Trophoblast cell (in vitro differentiated cells and primary cell): ENCODE measurements at regions not wholly inside any gene's neighbourhood (a gene's known extent, or its start where the extent isn't known, plus 50 kb on each side); places are given as distances from the start of the nearest gene placed in this dataset.
"Not testable (repeated sequence)": the region's sequence is repeated elsewhere in the genome, so short reads cannot be mapped to it uniquely, and the experiment has no call there.

ENCODE experiments used
- DNase-seq, 2 donors: peaks; one replicate each; pipeline ENCODE4 v3.0.0-alpha.2; 2016
- H2AFZ ChIP-seq: 2 replicates; pipeline ENCODE4 v1.6.1; 2013; ENCODE audit warnings: low read length, moderate library complexity, mild to moderate bottlenecking; ENCODE audit not compliant: insufficient read depth, poor library complexity
- H2AK5ac ChIP-seq: 2 replicates; pipeline ENCODE4 v1.6.1; 2013; ENCODE audit warnings: mild to moderate bottlenecking, low read length
- H2BK120ac ChIP-seq: 2 replicates; pipeline ENCODE4 v1.6.1; 2013; ENCODE audit warnings: low read length, mild to moderate bottlenecking, moderate library complexity; ENCODE audit not compliant: insufficient read depth, poor library complexity
- H2BK12ac ChIP-seq: 2 replicates; pipeline ENCODE4 v1.6.1; 2013; ENCODE audit warnings: mild to moderate bottlenecking, low read length, moderate library complexity
- H2BK5ac ChIP-seq: 2 replicates; pipeline ENCODE4 v1.6.1; 2013; ENCODE audit warnings: low read length, low read depth, moderate library complexity, mild to moderate bottlenecking; ENCODE audit not compliant: poor library complexity
- H3K14ac ChIP-seq: 2 replicates; pipeline ENCODE4 v1.6.1; 2013; ENCODE audit warnings: mild to moderate bottlenecking, low read length
- H3K18ac ChIP-seq: 2 replicates; pipeline ENCODE4 v1.6.1; 2013; ENCODE audit warnings: mild to moderate bottlenecking, low read length
- H3K23ac ChIP-seq: 2 replicates; pipeline ENCODE4 v1.6.1; 2013; ENCODE audit warnings: low read length
- H3K27ac ChIP-seq: 2 replicates; pipeline ENCODE4 v1.5.1; 2013; ENCODE audit warnings: low read depth, mild to moderate bottlenecking, inconsistent platforms, low read length, moderate library complexity
- H3K27me3 ChIP-seq: 2 replicates; pipeline ENCODE4 v1.6.1; 2013; ENCODE audit warnings: inconsistent platforms, mild to moderate bottlenecking, low read length, moderate library complexity; ENCODE audit not compliant: insufficient read depth
- H3K36me3 ChIP-seq, 2 experiments: 1 replicate in 1 of 2; 2 replicates in 1 of 2; pipeline ENCODE4 v1.6.1; 2013; ENCODE audit warnings: low read length in 2 of 2, mild to moderate bottlenecking in 2 of 2, moderate library complexity in 1 of 2; ENCODE audit not compliant: insufficient read depth in 2 of 2, control insufficient read depth in 1 of 2
- H3K4ac ChIP-seq: 2 replicates; pipeline ENCODE4 v1.6.1; 2013; ENCODE audit warnings: low read depth, mild to moderate bottlenecking, low read length, moderate library complexity
- H3K4me1 ChIP-seq, 2 experiments: 1 replicate in 1 of 2; 2 replicates in 1 of 2; pipeline ENCODE4 v1.6.1; 2013; ENCODE audit warnings: low read length in 2 of 2, mild to moderate bottlenecking in 2 of 2, moderate library complexity in 1 of 2; ENCODE audit not compliant: insufficient read depth in 2 of 2, control insufficient read depth in 1 of 2
- H3K4me2 ChIP-seq: 2 replicates; pipeline ENCODE4 v1.6.1; 2013; ENCODE audit warnings: inconsistent platforms, mild to moderate bottlenecking, low read length, moderate library complexity
- H3K4me3 ChIP-seq: 2 replicates; pipeline ENCODE4 v1.5.1; 2013; ENCODE audit warnings: mild to moderate bottlenecking, low read depth, low read length, inconsistent platforms
- H3K79me1 ChIP-seq: one replicate; pipeline ENCODE4 v1.6.1; 2013; ENCODE audit warnings: low read length
- H3K79me2 ChIP-seq: 2 replicates; pipeline ENCODE4 v1.6.1; 2013; ENCODE audit warnings: low read length, mild to moderate bottlenecking; ENCODE audit not compliant: control insufficient read depth, insufficient read depth, poor library complexity
- H3K9ac ChIP-seq: 2 replicates; pipeline ENCODE4 v1.6.1; 2013; ENCODE audit warnings: mild to moderate bottlenecking, low read length
- H3K9me3 ChIP-seq: 2 replicates; pipeline ENCODE4 v1.6.1; 2013; ENCODE audit warnings: low read depth, mild to moderate bottlenecking, control low read depth, inconsistent platforms, low read length; ENCODE audit not compliant: insufficient read depth
- H4K12ac ChIP-seq: 2 replicates; pipeline ENCODE4 v1.6.1; 2013; ENCODE audit warnings: low read depth, mild to moderate bottlenecking, low read length, moderate library complexity
- H4K8ac ChIP-seq: 2 replicates; pipeline ENCODE4 v1.6.1; 2013; ENCODE audit warnings: low read depth, mild to moderate bottlenecking, low read length, moderate library complexity
- H4K91ac ChIP-seq: one replicate; pipeline ENCODE4 v1.6.1; 2013; ENCODE audit warnings: low read depth, mild to moderate bottlenecking, low read length, moderate library complexity
- WGBS: extraction: QIAGEN DNeasy Blood & Tissue Kit; methylation state at CpG from one replicate; pipeline ENCODE4 v1.1.7; 2013; ENCODE audit warnings: missing lambda C conversion rate; ENCODE audit not compliant: insufficient read length, insufficient coverage; ENCODE audit errors: extremely low coverage; 5-methylcytosine and 5-hydroxymethylcytosine counted together

- H4K8ac ChIP-seq, H3K27ac ChIP-seq, H4K12ac ChIP-seq, H3K4me1 ChIP-seq, H3K4me3 ChIP-seq, H2BK5ac ChIP-seq, H2AK5ac ChIP-seq, H2BK12ac ChIP-seq, H3K14ac ChIP-seq, H3K18ac ChIP-seq, H3K79me1 ChIP-seq, H2BK120ac ChIP-seq, H3K27me3 ChIP-seq, H3K79me2 ChIP-seq, H3K23ac ChIP-seq, H4K91ac ChIP-seq, H3K9ac ChIP-seq, H3K36me3 ChIP-seq, DNase-seq, H3K4ac ChIP-seq, H2AFZ ChIP-seq, H3K4me2 ChIP-seq, H3K9me3 ChIP-seq: not testable (repeated sequence)
- no CpG with 5 or more reads among the region's 1 CpG for WGBS
These were observed 1177.8 kb downstream of the FOXD4L5 start for GRCh38 chr9:64107211-64107610.

GRCh38 chr9:64105193-64105592 is 1179.8 kb downstream of the FOXD4L5 start:
- H2BK5ac ChIP-seq, H4K91ac ChIP-seq, H3K23ac ChIP-seq, H3K18ac ChIP-seq, DNase-seq, H3K14ac ChIP-seq, H3K4ac ChIP-seq, H3K36me3 ChIP-seq, H3K79me1 ChIP-seq, H2BK12ac ChIP-seq, H3K9ac ChIP-seq, H3K4me3 ChIP-seq, H3K4me1 ChIP-seq, H2AK5ac ChIP-seq, H3K4me2 ChIP-seq, H3K9me3 ChIP-seq, H4K12ac ChIP-seq, H2BK120ac ChIP-seq, H2AFZ ChIP-seq, H3K79me2 ChIP-seq, H3K27ac ChIP-seq, H4K8ac ChIP-seq, H3K27me3 ChIP-seq: not testable (repeated sequence)
- no CpG with 5 or more reads among the region's 1 CpG for WGBS

GRCh38 chr9:64101504-64101903 is 1183.5 kb downstream of the FOXD4L5 start:
- not testable (repeated sequence) for H3K14ac ChIP-seq, H3K79me2 ChIP-seq, H3K23ac ChIP-seq, H4K91ac ChIP-seq, H2BK12ac ChIP-seq, H3K18ac ChIP-seq, H3K9me3 ChIP-seq, H4K8ac ChIP-seq, H2AFZ ChIP-seq, H3K27ac ChIP-seq, H2BK5ac ChIP-seq, H3K36me3 ChIP-seq, H3K4ac ChIP-seq, H3K79me1 ChIP-seq, H3K4me2 ChIP-seq, DNase-seq, H3K4me3 ChIP-seq, H2AK5ac ChIP-seq, H2BK120ac ChIP-seq, H3K9ac ChIP-seq, H4K12ac ChIP-seq, H3K4me1 ChIP-seq, H3K27me3 ChIP-seq
- WGBS = no CpG with 5 or more reads among the region's 3 CpGs

GRCh38 chr9:64100571-64101155 is 1184.3 kb downstream of the FOXD4L5 start:
- H2AK5ac ChIP-seq, H3K14ac ChIP-seq: not testable (repeated sequence)
- no CpG with 5 or more reads among the region's 36 CpGs for WGBS

More at GRCh38 chr9:64100571-64101155, 1184.3 kb downstream of the FOXD4L5 start:
- H3K4ac ChIP-seq, H3K9me3 ChIP-seq, H3K79me2 ChIP-seq, H3K23ac ChIP-seq, H3K36me3 ChIP-seq, H2BK120ac ChIP-seq, H3K27me3 ChIP-seq, H4K91ac ChIP-seq, H3K4me3 ChIP-seq, H3K4me1 ChIP-seq, H3K27ac ChIP-seq, H3K79me1 ChIP-seq, H4K12ac ChIP-seq, DNase-seq, H2BK5ac ChIP-seq, H2BK12ac ChIP-seq, H4K8ac ChIP-seq, H3K9ac ChIP-seq, H3K4me2 ChIP-seq, H2AFZ ChIP-seq, H3K18ac ChIP-seq: not testable (repeated sequence)
